ENCODE measurements at regions not wholly inside any gene's neighbourhood (a gene's known extent, or its start where the extent isn't known, plus 50 kb on each side); places are given as distances from the start of the nearest gene placed in this dataset.

- no peak for DNase-seq
Measured at GRCh38 chr20:63067721-63068560, 61.2 kb upstream of the BHLHE23 start.

GRCh38 chr20:63067266-63067635, 60.5 kb upstream of the BHLHE23 start:
- DNase-seq: no peak

GRCh38 chr20:63066506-63067265, 59.9 kb upstream of the BHLHE23 start:
- DNase-seq: no peak

GRCh38 chr20:63065911-63066310, 59.1 kb upstream of the BHLHE23 start:
- no peak for DNase-seq

GRCh38 chr20:63064745-63065711, 58.3 kb upstream of the BHLHE23 start:
- no peak for DNase-seq

- no peak for DNase-seq
Measured at GRCh38 chr20:63064310-63064709, 57.5 kb upstream of the BHLHE23 start.

GRCh38 chr20:63062188-63063140, 55.7 kb upstream of the BHLHE23 start:
- DNase-seq: no peak

- DNase-seq: no peak
Measured at GRCh38 chr20:63061771-63062100, 55.0 kb upstream of the BHLHE23 start.

- DNase-seq: no peak
Measured at GRCh38 chr20:63061051-63061770, 54.4 kb upstream of the BHLHE23 start.

- no peak for DNase-seq
Measured at GRCh38 chr20:63060057-63060991, 53.6 kb upstream of the BHLHE23 start.

- no peak for DNase-seq
Measured at GRCh38 chr20:63059684-63060056, 52.9 kb upstream of the BHLHE23 start.

GRCh38 chr20:63058696-63059335, 52.1 kb upstream of the BHLHE23 start:
- no peak for DNase-seq

GRCh38 chr20:63057171-63058117, 50.7 kb upstream of the BHLHE23 start:
- no peak for DNase-seq

- peak; percentile 44 for DNase-seq
Measured at GRCh38 chr20:63056236-63057170, 49.7 kb upstream of the BHLHE23 start.
